ENCODE measurements at regions not wholly inside any gene's neighbourhood (a gene's known extent, or its start where the extent isn't known, plus 50 kb on each side); places are given as distances from the start of the nearest gene placed in this dataset.

GRCh38 chr3:127488740-127489139, 101.8 kb downstream of the TPRA1 start:
- TF ChIP-seq, protein P1, sequence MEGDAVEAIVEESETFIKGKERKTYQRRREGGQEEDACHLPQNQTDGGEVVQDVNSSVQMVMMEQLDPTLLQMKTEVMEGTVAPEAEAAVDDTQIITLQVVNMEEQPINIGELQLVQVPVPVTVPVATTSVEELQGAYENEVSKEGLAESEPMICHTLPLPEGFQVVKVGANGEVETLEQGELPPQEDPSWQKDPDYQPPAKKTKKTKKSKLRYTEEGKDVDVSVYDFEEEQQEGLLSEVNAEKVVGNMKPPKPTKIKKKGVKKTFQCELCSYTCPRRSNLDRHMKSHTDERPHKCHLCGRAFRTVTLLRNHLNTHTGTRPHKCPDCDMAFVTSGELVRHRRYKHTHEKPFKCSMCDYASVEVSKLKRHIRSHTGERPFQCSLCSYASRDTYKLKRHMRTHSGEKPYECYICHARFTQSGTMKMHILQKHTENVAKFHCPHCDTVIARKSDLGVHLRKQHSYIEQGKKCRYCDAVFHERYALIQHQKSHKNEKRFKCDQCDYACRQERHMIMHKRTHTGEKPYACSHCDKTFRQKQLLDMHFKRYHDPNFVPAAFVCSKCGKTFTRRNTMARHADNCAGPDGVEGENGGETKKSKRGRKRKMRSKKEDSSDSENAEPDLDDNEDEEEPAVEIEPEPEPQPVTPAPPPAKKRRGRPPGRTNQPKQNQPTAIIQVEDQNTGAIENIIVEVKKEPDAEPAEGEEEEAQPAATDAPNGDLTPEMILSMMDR (IDR thresholded peaks at IDR 0.05) = no peak
- no peak for TF ChIP-seq POLR2A (IDR thresholded peaks at IDR 0.05)

All from esophagus squamous epithelium (tissue), 4 donors.